Activated CD8-positive, alpha-beta T cell treated with anti-CD3 and anti-CD28 coated beads for 36 hours (primary cell): ENCODE measurements at regions not wholly inside any gene's neighbourhood (a gene's known extent, or its start where the extent isn't known, plus 50 kb on each side); places are given as distances from the start of the nearest gene placed in this dataset.

Source experiments
- ATAC-seq: fragments of 200-7000 bp; cut with Tn5 transposase; one replicate; pipeline ENCODE4 v1.10.0; 2021; ENCODE audit warnings: mild to moderate bottlenecking, moderate library complexity
- CTCF ChIA-PET: fragments of 350-600 bp; sonication (Branson Sonifier 250); formaldehyde crosslinking; loops from one replicate; lab custom pipeline; 2021; ENCODE audit warnings: antibody characterized with exemption; lab: Charles Lee
- POLR2A ChIA-PET: fragments of 350-600 bp; sonication (Branson Sonifier 250); formaldehyde crosslinking; loops from one replicate; lab custom pipeline; 2021; ENCODE audit warnings: antibody characterized with exemption; lab: Charles Lee
- DNase-seq: peaks from one replicate; pipeline ENCODE4 v3.0.0-alpha.2; 2020
- H3K27ac Mint-ChIP-seq: one replicate; pipeline ENCODE4 v1.8.0; 2021; ENCODE audit warnings: mild to moderate bottlenecking, mixed read lengths
- H3K27me3 Mint-ChIP-seq: one replicate; pipeline ENCODE4 v1.8.0; 2021; ENCODE audit warnings: mixed read lengths
- H3K36me3 Mint-ChIP-seq: one replicate; pipeline ENCODE4 v1.8.0; 2021; ENCODE audit warnings: low read depth, mixed read lengths
- H3K4me1 Mint-ChIP-seq: one replicate; pipeline ENCODE4 v1.8.0; 2021; ENCODE audit warnings: low read depth, mixed read lengths
- H3K4me3 Mint-ChIP-seq: one replicate; pipeline ENCODE4 v1.8.0; 2021; ENCODE audit warnings: mild to moderate bottlenecking, moderate library complexity, mixed read lengths
- H3K9me3 Mint-ChIP-seq: one replicate; pipeline ENCODE4 v1.8.0; 2021; ENCODE audit warnings: mixed read lengths
- intact Hi-C: fragments of 100-400 bp; cut with micrococcal nuclease; formaldehyde crosslinking; loops from one replicate; pipeline ENCODE4 v1.10.0; 2022
- TF ChIP-seq, protein P1 (sequence below): fragments of 200-600 bp; IDR thresholded peaks from one replicate; pipeline ENCODE4 v1.8.0; 2022; ENCODE audit warnings: antibody characterized with exemption, mild to moderate bottlenecking

DNA sequence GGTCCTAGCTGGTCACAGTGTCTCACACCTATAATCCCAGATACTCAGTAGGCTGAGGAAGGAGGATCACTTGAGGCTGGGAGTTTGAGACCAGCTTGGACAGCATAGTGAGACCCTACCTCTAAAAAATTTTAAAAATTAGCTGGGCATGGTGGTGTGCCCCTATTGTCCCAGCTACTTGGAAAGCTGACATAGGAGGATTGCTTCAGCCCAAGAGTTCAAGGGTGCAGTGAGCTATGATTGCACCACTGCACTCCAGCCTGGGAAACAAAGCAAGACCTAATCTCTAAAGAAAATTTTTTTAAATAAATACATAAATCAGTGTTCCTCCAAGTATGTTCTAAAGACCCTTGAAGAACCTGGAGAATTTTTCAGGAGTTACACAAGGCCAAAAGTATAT lies 50.6 kb upstream of the GNAO1 start:
- ATAC-seq: no peak
- Mint-ChIP-seq H3K36me3 (no peaks in the 10 kb centered on the region), H3K27ac (no peak overlapping the region), H3K4me1 (peaks cover 6% of the 10 kb centered on the region), H3K4me3 (no peak overlapping the region), H3K27me3 (peaks cover 20% of the 10 kb centered on the region), H3K9me3 (no peaks in the 10 kb centered on the region)
- ChIA-PET POLR2A (no interaction called here), CTCF (no interaction called here)
- no peak for DNase-seq
- intact Hi-C loops: no loop called here
- TF ChIP-seq, protein P1, sequence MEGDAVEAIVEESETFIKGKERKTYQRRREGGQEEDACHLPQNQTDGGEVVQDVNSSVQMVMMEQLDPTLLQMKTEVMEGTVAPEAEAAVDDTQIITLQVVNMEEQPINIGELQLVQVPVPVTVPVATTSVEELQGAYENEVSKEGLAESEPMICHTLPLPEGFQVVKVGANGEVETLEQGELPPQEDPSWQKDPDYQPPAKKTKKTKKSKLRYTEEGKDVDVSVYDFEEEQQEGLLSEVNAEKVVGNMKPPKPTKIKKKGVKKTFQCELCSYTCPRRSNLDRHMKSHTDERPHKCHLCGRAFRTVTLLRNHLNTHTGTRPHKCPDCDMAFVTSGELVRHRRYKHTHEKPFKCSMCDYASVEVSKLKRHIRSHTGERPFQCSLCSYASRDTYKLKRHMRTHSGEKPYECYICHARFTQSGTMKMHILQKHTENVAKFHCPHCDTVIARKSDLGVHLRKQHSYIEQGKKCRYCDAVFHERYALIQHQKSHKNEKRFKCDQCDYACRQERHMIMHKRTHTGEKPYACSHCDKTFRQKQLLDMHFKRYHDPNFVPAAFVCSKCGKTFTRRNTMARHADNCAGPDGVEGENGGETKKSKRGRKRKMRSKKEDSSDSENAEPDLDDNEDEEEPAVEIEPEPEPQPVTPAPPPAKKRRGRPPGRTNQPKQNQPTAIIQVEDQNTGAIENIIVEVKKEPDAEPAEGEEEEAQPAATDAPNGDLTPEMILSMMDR: no peak

DNA sequence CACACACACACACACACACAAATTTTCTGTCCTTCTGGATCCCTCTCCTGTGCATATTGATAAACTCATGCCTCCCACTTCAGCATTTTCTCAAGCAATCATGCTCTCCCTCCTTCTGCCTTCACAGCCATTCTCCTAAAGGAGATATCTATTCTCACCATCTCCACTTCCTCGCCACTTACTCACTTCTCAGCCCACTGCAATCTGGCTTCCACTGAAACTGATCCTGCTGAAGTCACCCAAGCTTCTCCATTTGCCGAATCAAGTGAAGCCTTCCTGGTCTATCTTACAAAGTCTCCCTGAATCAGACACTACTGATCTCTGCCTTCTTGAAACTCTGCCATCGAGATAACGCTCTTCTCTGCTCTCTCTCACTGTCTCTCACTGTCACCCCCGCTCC lies 54.0 kb upstream of the GNAO1 start:
- no peak overlapping the region for H3K27ac Mint-ChIP-seq
- ATAC-seq: peak; percentile 24

DNA sequence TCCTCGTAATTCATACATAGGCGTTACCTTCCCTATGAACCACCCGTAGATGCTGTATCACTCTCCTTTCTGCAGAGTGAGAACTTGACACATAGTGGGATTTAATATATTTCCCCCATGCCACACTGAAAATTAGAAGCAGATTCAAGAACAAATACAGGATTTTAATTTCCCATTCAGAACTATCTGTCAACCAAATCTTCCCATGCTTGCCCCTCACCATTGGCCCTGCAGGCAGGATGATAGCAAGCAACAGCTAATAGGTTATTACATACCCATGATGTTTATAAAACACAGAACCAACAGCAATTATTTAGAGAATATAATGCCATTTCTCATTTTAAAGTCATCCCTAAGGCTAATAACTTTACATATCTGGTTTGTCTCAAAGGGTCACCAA lies 55.0 kb upstream of the GNAO1 start:
- Mint-ChIP-seq H3K27me3 (peaks cover 14% of the 10 kb centered on the region), H3K9me3 (no peaks in the 10 kb centered on the region), H3K4me1 (peaks cover 6% of the 10 kb centered on the region), H3K36me3 (no peaks in the 10 kb centered on the region), H3K4me3 (no peak overlapping the region), H3K27ac (no peak overlapping the region)
- ATAC-seq (no peak), DNase-seq (no peak)
- ChIA-PET POLR2A (no interaction called here), CTCF (no interaction called here)
- TF ChIP-seq, protein P1: no peak
- intact Hi-C loops: no loop called here

More for the DNA sequence above, 54.0 kb upstream of the GNAO1 start:
- TF ChIP-seq, protein P1: no peak
- peaks cover 6% of the 10 kb centered on the region for H3K4me1 Mint-ChIP-seq
- ChIA-PET CTCF (no interaction called here), POLR2A (no interaction called here)
- DNase-seq: no peak
- intact Hi-C loops: no loop called here
- no peaks in the 10 kb centered on the region for H3K36me3 Mint-ChIP-seq
- no peaks in the 10 kb centered on the region for H3K9me3 Mint-ChIP-seq
- no peak overlapping the region for H3K4me3 Mint-ChIP-seq
- H3K27me3 Mint-ChIP-seq: peaks cover 12% of the 10 kb centered on the region

DNA sequence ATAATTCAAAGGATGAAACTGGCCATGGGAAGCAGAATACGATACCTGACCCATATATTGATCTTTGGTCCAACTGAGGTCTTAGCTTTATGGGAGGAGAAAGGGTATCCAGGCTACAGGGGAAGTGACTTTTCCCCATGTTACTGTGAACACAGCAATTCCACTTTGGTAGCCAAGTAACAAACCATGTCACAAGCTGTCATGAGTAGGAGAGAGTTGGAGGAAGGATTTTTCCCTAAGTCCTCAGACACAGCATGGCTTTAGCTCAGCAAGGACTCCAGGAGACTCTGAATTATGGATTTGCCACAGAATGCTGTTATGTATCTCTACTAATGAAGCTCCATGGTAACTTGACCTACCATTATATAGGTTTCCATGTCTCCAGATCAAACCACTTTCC lies 56.5 kb upstream of the GNAO1 start:
- Mint-ChIP-seq H3K27ac (no peak overlapping the region), H3K27me3 (peaks cover 22% of the 10 kb centered on the region), H3K4me1 (peaks cover 6% of the 10 kb centered on the region), H3K9me3 (no peaks in the 10 kb centered on the region), H3K36me3 (no peaks in the 10 kb centered on the region), H3K4me3 (no peak overlapping the region)
- CTCF ChIA-PET: no interaction called here
- intact Hi-C loops: no loop called here
- ATAC-seq: no peak
- POLR2A ChIA-PET: no interaction called here
- no peak for DNase-seq
- TF ChIP-seq, protein P1: no peak

DNA sequence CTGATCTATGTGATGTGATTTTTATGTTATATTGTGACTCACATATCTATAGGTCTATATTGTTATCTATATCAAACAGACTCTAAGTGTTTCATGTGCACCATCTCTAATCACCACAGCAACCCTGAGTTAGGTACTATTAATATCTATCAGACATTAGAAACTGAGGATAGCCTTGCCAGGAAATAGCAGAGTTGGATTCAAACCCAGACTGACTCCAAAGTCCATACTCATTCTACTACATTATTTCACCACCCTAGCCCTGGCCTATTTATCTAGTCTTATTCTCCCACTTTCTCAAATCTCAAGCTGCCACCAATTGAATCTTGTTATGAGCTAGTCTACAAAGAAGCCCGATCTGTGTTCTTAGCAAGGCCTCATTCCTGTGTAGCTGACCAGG lies 65.4 kb upstream of the GNAO1 start:
- no peak for DNase-seq
- Mint-ChIP-seq H3K27ac (no peak overlapping the region), H3K9me3 (no peaks in the 10 kb centered on the region), H3K36me3 (no peaks in the 10 kb centered on the region), H3K4me3 (no peak overlapping the region), H3K27me3 (peaks cover 34% of the 10 kb centered on the region), H3K4me1 (no peaks in the 10 kb centered on the region)
- ChIA-PET CTCF (interaction anchor here (0.8 to 0.9 kb wide), 2 partner anchors 10 to 77 kb away, joined by 3 read pairs; no protein-coding TSS in a partner anchor), POLR2A (no interaction called here)
- no peak for ATAC-seq
- TF ChIP-seq, protein P1: no peak
- intact Hi-C loops: no loop called here
